NCI-H128 (cell line): ENCODE measurements at regions not wholly inside any gene's neighbourhood (a gene's known extent, or its start where the extent isn't known, plus 50 kb on each side); places are given as distances from the start of the nearest gene placed in this dataset.
"Not testable (repeated sequence)": the region's sequence is repeated elsewhere in the genome, so short reads cannot be mapped to it uniquely, and the experiment has no call there.

Experiments used
- DNase-seq: peaks from one replicate; lab custom pipeline; 2025; ENCODE audit not compliant: unreplicated experiment; lab: John Stamatoyannopoulos, UW

DNA sequence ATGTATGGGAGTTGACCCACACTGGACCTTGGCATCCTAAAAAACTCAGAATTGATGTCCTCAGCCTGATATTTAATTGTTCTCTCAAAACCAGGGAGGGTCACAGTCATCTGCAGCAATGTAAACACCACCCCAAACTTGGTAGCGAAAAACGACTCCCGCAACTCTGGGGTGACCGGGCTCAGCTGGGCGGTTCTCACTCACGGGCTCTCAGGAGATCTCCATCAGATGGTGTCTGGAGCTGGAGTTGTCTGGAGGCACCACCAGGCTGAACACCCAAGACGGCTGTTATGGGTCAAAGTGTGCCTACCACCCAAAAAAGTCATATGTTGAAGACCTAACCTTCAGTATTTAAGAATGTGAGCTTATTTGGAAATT, 50.9 kb upstream of the NXT1 start:
- DNase-seq, result no peak

GRCh38 chr20:23298926-23299672, 51.5 kb upstream of the NXT1 start:
- no peak for DNase-seq

DNA sequence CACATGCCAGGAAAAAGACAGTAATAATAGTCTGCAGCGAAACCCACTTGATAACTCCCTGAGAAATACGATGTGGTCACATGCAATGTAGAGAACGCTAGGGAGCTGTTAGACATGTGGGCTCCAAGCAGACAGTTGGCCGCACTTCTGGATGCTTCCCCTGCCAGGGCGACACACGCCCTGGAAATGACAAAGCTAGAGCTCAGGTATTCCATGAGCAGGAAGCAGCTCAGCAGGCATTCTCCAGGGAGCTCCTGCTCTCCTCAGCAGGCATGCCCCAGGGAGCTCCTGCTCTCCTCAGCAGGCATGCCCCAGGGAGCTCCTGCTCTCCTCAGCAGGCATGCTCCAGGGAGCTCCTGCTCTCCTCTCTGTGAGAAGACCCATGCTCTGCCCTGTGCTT, 52.4 kb upstream of the NXT1 start:
- DNase-seq, result no peak

DNA sequence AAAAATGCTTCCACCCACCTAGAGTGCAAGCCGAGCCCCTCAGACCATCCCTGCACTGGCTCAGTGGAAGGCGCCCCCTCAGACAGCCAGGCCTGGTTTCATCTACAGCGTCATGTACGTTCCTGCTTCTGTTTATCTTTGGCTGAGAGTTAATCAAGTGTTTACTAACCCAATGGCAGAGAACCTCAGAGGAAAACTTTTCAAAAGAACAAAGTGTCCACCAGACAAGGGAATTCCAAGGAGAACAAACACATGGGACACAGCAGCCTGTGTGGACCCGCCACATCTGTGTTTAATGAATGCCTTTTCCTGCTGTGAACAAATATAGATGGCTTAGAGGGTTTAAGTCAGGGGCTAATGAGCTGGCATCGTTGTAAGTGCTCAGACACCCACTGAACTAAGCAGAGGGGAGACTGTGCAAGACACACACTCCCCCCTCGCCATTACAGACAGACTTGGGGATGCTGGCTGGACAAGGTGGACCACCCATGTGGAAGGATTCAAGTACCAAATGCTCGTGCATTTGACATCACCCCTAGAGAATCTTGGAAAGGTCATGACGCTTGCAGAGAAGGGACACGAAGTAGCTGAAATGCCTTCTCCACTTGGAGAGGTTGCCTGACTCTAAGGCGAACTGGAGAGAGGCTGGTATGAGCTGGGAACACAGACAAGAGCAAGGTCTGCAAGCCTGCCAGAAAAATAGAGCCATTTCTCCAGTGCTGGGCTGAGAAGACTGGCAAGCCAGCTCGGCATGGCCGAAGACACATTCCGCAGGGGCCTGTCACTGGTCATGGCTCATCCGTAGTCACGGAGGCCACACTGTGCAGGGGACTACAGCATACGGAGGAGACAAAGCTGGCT, 53.5 kb upstream of the NXT1 start:
- no peak for DNase-seq

DNA sequence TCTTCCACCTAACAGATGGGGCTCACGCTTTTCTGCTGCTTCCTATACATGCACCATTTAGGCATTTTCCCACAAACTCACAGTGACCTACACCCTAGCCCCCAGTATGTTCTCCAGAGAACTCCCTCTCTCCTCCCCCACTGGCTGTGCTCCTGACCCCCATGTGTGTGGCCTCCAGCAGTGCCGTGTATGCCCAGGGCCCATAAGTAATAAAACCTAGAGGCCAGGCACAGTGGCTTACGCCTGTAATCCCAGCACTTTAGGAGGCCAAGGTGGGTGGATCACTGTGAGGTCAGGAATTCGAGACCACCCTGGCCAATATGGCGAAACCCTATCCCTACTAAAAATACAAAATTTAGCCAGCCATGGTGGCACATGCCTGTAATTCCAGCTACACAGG, 54.7 kb upstream of the NXT1 start:
- DNase-seq, result no peak

GRCh38 chr20:23294671-23295070, 55.9 kb upstream of the NXT1 start:
- DNase-seq, result no peak

DNA sequence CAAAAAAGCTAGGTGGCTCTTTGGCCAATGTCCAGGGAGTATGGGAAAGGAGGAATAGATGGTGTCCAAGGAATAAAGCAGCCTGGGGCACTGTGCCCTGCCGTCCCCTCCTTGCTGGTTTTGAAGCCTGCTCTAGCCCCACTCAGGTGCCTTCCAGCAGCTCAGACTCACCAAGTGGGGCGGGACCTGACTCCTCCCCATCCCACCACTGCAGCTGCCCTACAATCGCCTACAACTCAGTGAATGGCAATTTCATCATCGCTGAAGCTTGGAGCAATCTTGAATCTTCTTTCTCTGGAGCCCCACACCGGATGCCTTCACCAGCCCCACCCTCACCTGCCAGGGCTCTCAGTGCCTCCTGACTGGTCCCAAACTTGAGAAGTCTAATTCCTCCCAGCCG, 56.4 kb upstream of the NXT1 start:
- no peak for DNase-seq

DNA sequence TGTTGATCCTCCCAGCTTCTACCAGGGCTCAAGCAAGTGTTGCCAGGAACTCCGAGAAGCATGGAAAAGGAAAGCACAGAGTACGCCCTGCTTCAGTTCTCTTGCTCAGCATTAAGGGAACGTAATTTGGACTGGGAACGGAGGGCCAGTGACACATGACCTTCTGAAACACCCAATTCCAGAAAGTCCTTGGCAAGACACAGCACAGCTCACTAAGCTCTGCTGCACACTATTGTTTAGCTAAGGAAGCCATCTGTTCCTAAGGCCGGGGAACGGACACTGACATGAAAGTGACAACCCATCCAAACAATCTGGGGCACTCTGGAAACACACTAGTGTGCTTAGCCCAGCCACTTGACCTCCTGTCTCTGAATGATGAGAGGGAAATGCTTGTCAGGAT, 56.9 kb upstream of the NXT1 start:
- DNase-seq, result no peak

GRCh38 chr20:23292311-23292710, 58.3 kb upstream of the NXT1 start:
- DNase-seq, result not testable (repeated sequence)

DNA sequence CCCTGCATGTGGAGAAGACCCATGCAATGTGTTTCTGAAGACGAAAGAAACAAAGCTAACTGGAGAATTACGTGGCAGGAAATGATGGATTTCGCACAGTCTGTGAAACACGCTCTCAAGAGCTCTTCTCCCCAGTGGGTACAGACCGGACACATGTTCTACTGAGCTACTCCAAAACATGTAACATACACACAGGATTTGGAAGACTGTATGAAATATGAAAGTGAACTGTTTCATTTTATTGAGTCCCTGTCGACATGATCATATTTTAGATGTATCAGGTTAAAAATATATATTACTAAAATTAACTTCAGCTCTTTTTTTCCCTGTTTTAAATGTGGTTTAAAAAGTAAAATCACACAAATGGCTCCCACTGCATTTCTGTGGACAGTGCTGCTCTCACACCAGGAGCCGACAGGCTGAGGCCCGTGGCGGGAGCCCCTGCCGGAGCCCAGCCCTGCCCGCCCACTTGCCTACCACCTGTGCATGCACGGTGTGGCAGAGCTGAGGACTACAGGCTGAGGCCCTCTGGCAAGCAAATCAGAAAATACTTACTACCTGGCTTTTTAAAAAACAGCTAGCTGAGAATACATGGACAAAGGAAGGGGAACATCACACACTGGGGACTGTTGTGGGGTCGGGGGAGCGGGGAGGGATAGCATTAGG, 58.9 kb upstream of the NXT1 start:
- DNase-seq, result no peak

GRCh38 chr20:23290761-23291574, 59.6 kb upstream of the NXT1 start:
- DNase-seq, result no peak

DNA sequence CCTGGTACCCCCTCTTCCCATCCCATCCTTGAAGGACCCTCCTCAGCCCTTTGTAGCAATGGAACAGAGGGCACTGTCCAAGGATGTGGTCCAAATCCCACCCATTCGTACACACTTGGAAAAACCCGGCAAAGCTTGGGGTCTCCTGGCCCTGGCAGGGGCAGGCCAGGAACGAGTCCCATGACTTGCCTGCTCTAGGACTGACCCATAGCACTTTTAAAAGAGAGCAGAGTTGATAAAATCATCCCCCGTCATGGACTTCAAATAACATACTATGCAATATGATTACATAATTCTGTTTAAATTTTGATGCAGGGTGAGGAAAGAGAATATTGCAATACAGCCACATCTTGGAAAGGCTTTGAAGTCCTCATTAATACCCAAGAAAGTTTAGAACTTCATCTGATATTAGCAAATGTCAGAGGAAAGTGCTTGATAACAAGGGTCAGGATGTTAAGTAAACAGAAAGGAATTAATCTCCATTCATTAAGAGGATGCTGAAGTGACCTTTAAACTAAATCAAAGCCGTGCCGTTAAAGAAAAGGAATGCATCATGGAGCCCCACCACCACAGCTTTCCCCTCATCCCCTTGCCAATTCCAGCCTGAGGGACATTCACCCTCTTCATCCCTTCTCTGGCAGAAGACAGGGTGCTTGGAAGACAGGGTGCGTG, 60.7 kb upstream of the NXT1 start:
- DNase-seq, result no peak

- DNase-seq, result no peak
These were observed 61.3 kb upstream of the NXT1 start for GRCh38 chr20:23289249-23289648.

DNA sequence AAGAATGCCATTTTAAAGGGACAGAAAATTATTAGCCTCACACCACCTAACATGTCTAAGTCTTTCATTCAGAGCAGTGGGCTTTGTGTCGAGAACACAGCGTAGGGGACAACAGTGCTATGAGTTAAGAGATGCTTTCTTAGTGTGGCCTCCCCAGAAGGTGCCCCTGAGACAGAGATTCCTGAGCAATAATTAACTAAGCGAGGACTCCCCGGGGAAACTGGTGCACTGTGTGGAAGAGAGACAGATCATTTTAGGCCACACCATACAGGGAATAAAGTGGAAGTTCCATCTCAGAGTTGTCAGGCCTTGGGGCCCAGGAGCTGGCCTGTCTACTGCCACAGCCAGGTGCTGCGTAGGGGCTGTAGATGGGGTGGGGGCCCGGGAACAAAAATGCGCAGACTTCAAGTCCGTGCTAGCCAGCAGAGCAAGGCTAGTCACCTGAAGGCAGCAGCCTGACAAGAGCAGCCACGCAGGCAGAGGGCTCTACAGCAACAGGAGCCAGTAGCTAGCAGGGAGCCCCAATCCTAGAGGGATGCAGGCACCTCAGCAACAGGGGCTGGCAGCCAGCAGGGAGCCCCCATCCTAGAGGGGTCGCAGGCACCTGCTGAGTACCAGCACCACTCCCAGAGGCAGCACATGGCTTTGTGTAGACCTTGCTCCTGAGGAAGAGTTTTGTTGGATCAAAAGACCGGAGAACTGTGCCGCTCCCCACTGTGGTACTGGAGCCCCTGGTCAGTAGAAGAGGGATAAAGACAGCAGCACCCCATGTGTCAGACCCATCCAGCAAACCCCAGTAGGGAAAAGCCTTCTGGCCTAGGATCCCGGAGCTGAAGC, 63.0 kb upstream of the NXT1 start:
- no peak for DNase-seq

DNA sequence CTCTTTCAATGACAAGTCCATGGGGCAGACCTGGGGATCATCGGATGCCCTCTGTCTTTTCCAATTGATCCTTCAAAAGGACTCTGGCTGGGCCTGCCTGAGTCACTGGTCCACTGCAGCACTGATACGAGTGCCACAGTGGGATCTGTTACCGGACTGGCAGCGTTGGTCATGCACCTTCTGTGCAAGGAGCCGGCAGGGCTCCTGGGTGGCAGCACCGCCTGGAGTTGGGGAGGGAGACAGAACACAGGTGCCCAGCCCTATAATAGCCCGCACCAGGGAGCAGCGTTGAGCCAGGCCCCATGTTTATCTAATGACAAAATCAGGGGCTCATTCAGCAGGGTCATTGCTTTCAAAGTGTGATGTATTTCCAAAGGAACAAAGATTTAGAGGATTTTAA, 64.2 kb upstream of the NXT1 start:
- no peak for DNase-seq

GRCh38 chr20:23285536-23285935, 65.1 kb upstream of the NXT1 start:
- DNase-seq, result no peak

DNA sequence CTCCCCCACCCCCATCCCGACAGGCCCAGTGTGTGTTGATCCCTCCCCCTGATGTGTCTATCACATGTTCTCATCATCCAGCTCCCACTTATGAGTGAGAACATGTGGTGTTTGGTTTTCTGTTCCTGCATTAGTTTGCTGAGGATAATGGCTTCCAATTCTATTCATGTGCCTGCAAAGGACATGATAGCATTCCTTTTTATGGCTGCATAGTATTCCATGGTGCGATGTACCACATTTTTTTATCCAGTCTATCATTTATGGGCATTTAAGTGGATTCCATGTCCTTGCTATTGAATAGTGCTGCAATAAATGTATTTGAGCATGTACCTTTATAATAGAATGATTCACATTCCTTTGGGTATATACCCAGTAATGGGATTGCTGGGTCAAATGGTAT, 66.6 kb upstream of the NXT1 start:
- DNase-seq, result no peak

DNA sequence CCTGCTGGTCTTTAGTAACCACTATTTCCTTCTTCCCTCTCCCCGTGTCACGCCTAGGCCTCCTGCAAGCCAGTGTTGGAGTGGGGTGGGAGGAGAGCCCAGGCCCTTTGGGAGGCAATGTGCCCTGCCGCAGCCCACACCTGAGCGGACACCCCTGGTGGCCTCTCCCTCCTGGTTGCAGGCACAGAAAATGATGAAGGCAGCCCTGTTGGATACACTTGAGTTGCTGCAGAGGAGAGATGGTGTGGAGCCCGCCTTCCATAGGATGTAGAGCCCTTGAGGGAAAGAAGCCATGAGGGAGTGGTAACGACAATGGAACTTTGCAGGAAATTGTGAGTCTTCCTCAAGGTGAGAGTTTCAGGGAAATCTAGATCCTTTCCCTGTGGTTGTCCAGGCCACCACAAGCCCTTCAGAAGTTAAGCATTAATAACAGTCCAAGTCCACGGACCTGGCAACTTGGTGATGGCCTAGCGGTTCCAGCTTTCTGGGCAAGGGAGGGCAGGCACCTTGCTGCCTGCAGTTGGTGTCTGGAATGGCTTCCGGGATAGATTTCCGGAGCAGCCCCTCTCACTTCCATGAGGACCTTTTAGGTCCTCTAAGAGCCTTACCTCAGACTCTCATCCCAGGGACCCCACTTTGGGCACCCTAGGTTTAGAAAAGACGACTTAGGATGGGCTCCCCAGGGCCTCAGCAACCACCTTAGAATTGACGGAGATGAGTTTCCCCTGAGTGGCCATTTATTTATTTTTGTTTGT, 67.3 kb upstream of the NXT1 start:
- no peak for DNase-seq

DNA sequence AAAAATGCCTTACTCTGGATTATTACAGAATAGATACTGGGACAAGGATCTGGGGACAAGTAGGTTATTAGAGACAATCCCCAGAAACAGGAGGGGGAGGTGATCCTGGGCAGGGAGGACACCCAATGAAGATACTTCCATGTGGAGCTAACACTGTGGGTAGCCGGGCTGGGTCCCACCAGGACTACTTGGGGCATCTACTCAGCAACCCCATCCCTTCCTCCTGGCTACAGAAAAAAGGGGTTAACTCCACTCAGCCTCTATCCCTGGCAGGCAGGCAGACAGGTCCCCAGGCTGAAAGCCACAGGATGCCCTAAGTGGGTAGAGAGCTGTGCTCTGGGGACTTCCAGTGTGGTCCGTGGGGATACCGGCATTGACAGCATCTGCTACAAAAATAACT, 68.0 kb upstream of the NXT1 start:
- no peak for DNase-seq
